HEK293 (cell line): ENCODE measurements at regions not wholly inside any gene's neighbourhood (a gene's known extent, or its start where the extent isn't known, plus 50 kb on each side); places are given as distances from the start of the nearest gene placed in this dataset.

ENCODE experiments used
- BCL11B ChIP-seq: fragments of 450-650 bp; formaldehyde crosslinking; IDR thresholded peaks from 2 replicates; pipeline ENCODE4 v1.5.1; 2016; ENCODE audit warnings: low read depth, missing biosample characterization, missing genetic modification characterization
- ZBTB6 ChIP-seq: fragments of 450-650 bp; formaldehyde crosslinking; IDR thresholded peaks from 2 replicates; pipeline ENCODE4 v1.5.1; 2017; ENCODE audit warnings: missing biosample characterization, missing genetic modification characterization
- ZNF138 ChIP-seq: fragments of 450-650 bp; formaldehyde crosslinking; IDR thresholded peaks from 2 replicates; pipeline ENCODE4 v1.5.1; 2016; ENCODE audit warnings: missing biosample characterization, missing genetic modification characterization, borderline replicate concordance
- ZNF274 ChIP-seq, 2 experiments: fragments of 200-500 bp in 1 of 2; fragments of 450-650 bp in 1 of 2; sonication (Bioruptor generic) in 1 of 2; formaldehyde crosslinking in 1 of 2; IDR thresholded peaks; 2 replicates each; pipeline versions ENCODE4 v1.5.1 to v1.6.1; 2014 to 2016; ENCODE audit warnings: borderline replicate concordance in 1 of 2, inconsistent platforms in 1 of 2, low read length in 1 of 2, missing biosample characterization in 1 of 2, missing genetic modification characterization in 1 of 2
- ZNF530 ChIP-seq: fragments of 450-650 bp; formaldehyde crosslinking; IDR thresholded peaks from 2 replicates; pipeline ENCODE4 v1.5.1; 2016; ENCODE audit warnings: low read depth, missing biosample characterization, missing genetic modification characterization
- ZNF596 ChIP-seq: fragments of 450-650 bp; IDR thresholded peaks from 2 replicates; pipeline ENCODE4 v1.5.0; 2018; ENCODE audit warnings: missing biosample characterization, mild to moderate bottlenecking, missing genetic modification characterization, moderate library complexity
- ZNF707 ChIP-seq: fragments of 450-650 bp; formaldehyde crosslinking; IDR thresholded peaks from 2 replicates; pipeline ENCODE4 v1.5.1; 2016; ENCODE audit warnings: missing biosample characterization, missing genetic modification characterization
- TF ChIP-seq, protein P1 (sequence below): fragments of 450-650 bp; formaldehyde crosslinking; IDR thresholded peaks from 2 replicates; pipeline ENCODE4 v1.5.1; 2016; ENCODE audit warnings: missing biosample characterization, missing genetic modification characterization
- TF ChIP-seq, protein P2 (sequence below): fragments of 450-650 bp; formaldehyde crosslinking; IDR thresholded peaks from 2 replicates; pipeline ENCODE4 v1.5.1; 2016; ENCODE audit warnings: missing biosample characterization, missing genetic modification characterization, low read depth

DNA sequence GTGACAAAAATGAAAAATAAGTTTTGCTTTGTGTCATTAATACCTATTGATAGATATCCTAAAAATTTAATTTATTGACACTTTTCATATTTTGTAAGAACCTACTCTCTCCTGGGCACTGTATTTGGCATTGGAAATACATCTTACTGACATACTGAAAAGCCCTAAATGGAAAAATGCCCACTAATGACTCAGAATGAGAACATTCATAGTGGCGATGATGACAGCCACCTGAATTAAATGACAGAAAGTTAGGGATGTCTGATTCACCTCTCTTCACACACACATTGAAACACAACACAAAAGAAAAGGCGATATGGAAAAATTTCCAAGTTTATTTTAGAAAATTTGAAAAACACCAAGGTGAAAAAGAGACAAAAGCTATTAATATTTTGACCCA, 992.3 kb downstream of the STPG2 start:
- TF ChIP-seq ZNF274 (IDR thresholded peaks at IDR 0.05; ENCODE audit: low read length) (no peak), ZNF274 (tag by site-specific recombination; IDR thresholded peaks at IDR 0.05; ENCODE audit: borderline replicate concordance) (no peak), ZNF138 (tag by site-specific recombination) (no peak), ZNF596 (tag by site-specific recombination) (no peak), BCL11B (tag by site-specific recombination) (no peak), ZNF707 (tag by site-specific recombination) (no peak), ZBTB6 (tag by site-specific recombination) (no peak), ZNF530 (tag by site-specific recombination) (no peak)
- TF ChIP-seq, protein P1, sequence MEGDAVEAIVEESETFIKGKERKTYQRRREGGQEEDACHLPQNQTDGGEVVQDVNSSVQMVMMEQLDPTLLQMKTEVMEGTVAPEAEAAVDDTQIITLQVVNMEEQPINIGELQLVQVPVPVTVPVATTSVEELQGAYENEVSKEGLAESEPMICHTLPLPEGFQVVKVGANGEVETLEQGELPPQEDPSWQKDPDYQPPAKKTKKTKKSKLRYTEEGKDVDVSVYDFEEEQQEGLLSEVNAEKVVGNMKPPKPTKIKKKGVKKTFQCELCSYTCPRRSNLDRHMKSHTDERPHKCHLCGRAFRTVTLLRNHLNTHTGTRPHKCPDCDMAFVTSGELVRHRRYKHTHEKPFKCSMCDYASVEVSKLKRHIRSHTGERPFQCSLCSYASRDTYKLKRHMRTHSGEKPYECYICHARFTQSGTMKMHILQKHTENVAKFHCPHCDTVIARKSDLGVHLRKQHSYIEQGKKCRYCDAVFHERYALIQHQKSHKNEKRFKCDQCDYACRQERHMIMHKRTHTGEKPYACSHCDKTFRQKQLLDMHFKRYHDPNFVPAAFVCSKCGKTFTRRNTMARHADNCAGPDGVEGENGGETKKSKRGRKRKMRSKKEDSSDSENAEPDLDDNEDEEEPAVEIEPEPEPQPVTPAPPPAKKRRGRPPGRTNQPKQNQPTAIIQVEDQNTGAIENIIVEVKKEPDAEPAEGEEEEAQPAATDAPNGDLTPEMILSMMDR (tag by site-specific recombination) = no peak
- TF ChIP-seq, protein P2, sequence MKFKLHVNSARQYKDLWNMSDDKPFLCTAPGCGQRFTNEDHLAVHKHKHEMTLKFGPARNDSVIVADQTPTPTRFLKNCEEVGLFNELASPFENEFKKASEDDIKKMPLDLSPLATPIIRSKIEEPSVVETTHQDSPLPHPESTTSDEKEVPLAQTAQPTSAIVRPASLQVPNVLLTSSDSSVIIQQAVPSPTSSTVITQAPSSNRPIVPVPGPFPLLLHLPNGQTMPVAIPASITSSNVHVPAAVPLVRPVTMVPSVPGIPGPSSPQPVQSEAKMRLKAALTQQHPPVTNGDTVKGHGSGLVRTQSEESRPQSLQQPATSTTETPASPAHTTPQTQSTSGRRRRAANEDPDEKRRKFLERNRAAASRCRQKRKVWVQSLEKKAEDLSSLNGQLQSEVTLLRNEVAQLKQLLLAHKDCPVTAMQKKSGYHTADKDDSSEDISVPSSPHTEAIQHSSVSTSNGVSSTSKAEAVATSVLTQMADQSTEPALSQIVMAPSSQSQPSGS (tag by site-specific recombination) = no peak
